Common myeloid progenitor, CD34-positive (primary cell): ENCODE measurements at regions not wholly inside any gene's neighbourhood (a gene's known extent, or its start where the extent isn't known, plus 50 kb on each side); places are given as distances from the start of the nearest gene placed in this dataset.

Experiments used
- CTCF ChIA-PET: fragments of 350-600 bp; sonication (Branson Sonifier 250); formaldehyde crosslinking; loops from one replicate; lab custom pipeline; 2021; ENCODE audit warnings: antibody characterized with exemption; lab: Charles Lee
- POLR2A ChIA-PET: fragments of 350-600 bp; sonication (Branson Sonifier 250); formaldehyde crosslinking; loops from one replicate; lab custom pipeline; 2021; ENCODE audit warnings: antibody characterized with exemption; lab: Charles Lee
- DNase-seq, 3 donors: peaks; one replicate each; pipeline versions ENCODE4 v3.0.0 to v3.0.0-alpha.2; 2013
- H3K27ac ChIP-seq, 2 experiments: 1 replicate in 1 of 2; 2 replicates in 1 of 2; pipeline ENCODE4 v1.7.0; 2013; ENCODE audit warnings: inconsistent platforms in 2 of 2, low read length in 2 of 2, mild to moderate bottlenecking in 2 of 2, low read depth in 1 of 2, moderate library complexity in 1 of 2; ENCODE audit not compliant: severe bottlenecking in 2 of 2, insufficient read depth in 1 of 2, poor library complexity in 1 of 2
- H3K27me3 ChIP-seq, 5 experiments: replicated peaks in 2 of 5; 1 replicate in 3 of 5; 2 replicates in 2 of 5; pipeline versions ENCODE4 v1.6.1 to v1.7.0; 2013; ENCODE audit warnings: low read length in 4 of 5, mild to moderate bottlenecking in 2 of 5, moderate library complexity in 2 of 5, inconsistent platforms in 1 of 5; ENCODE audit not compliant: insufficient read depth in 5 of 5, control insufficient read depth in 4 of 5
- H3K36me3 ChIP-seq, 4 experiments: 1 replicate in 2 of 4; 2 replicates in 2 of 4; pipeline versions ENCODE4 v1.6.1 to v1.7.0; 2013; ENCODE audit warnings: low read length in 3 of 4, control low read depth in 1 of 4, mild to moderate bottlenecking in 1 of 4; ENCODE audit not compliant: control insufficient read depth in 4 of 4, insufficient read depth in 4 of 4
- H3K4me1 ChIP-seq, 4 experiments: 1 replicate in 3 of 4; 2 replicates in 1 of 4; pipeline versions ENCODE4 v1.6.1 to v1.7.1; 2013; ENCODE audit warnings: low read length in 3 of 4, mild to moderate bottlenecking in 3 of 4, control low read depth in 1 of 4, inconsistent platforms in 1 of 4, moderate library complexity in 1 of 4; ENCODE audit not compliant: control insufficient read depth in 4 of 4, insufficient read depth in 4 of 4; ENCODE audit errors: control extremely low read depth in 1 of 4
- H3K4me3 ChIP-seq, 7 experiments: 1 replicate in 4 of 7; 2 replicates in 3 of 7; pipeline versions ENCODE4 v1.5.1 to v1.7.0; 2013; ENCODE audit warnings: mild to moderate bottlenecking in 7 of 7, low read length in 6 of 7, moderate library complexity in 6 of 7, inconsistent platforms in 2 of 7, low read depth in 2 of 7, control low read depth in 1 of 7; ENCODE audit not compliant: insufficient read depth in 4 of 7, control insufficient read depth in 1 of 7; ENCODE audit errors: extremely low read depth in 1 of 7
- H3K9me3 ChIP-seq, 5 experiments: 1 replicate in 4 of 5; 2 replicates in 1 of 5; pipeline versions ENCODE4 v1.6.1 to v1.7.1; 2013; ENCODE audit warnings: low read length in 4 of 5, mild to moderate bottlenecking in 2 of 5, inconsistent platforms in 1 of 5, low read depth in 1 of 5, moderate library complexity in 1 of 5; ENCODE audit not compliant: control insufficient read depth in 4 of 5, insufficient read depth in 2 of 5; ENCODE audit errors: control extremely low read depth in 1 of 5
- WGBS: methylation state at CpG from one replicate; pipeline ENCODE4 v1.1.5; 2013; ENCODE audit not compliant: insufficient coverage; 5-methylcytosine and 5-hydroxymethylcytosine counted together

DNA sequence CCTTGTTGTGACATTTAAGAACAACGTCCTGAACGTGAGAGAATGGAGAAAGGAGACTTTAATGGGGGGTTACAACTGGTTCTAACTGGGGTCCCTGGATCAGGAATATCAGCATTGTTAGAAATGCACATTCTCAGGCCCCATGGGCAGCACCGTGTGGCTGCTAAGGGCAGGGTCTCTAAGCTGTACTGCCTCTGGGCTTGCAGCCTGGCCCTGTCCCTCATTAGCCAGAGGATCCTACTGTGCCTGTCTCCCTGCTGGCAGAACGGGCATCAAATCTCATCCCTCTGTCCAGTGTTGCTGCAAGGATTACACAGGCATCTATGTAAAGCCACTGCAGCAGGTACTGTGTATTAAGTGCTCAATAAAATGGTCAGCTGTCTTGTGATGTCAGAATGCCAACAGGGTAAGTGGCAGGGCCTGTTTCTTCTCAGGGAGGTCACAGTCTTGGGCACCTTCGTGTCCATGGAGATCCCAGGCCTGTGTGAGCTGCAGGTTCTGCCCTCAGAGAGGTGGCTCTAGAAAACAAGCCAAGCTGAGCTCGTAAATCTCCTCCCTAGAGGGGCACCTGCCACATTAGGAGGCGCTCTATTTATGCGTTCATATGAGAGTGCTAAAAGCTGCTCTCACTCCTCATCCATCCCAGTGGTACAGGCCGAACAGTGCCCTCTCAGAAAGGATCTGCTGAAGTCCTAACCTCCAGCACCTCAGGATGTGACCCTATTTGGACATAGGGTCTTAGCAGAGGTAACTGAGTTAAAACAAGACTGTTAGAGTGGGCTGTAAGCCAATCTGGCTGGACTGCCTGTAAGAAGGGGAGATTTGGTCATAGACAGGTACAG, 210.5 kb downstream of the GADD45G start:
- Histone ChIP-seq H3K9me3 (no peaks in the 10 kb centered on the region), H3K36me3 (no peaks in the 10 kb centered on the region), H3K4me1 (peaks cover 0 to 36% (median 22%) of the 10 kb centered on the region in 4 experiments), H3K4me3 (no peak overlapping the region), H3K27ac (no peak overlapping the region), H3K27me3 (no peaks in the 10 kb centered on the region)
- WGBS, result 72% methylated on average over 8 of the region's 9 CpGs
- peak in 1 of 3 donors; percentile 13 for DNase-seq
- POLR2A ChIA-PET, result no interaction called here
- CTCF ChIA-PET, result interaction anchor here (0.8 to 2.2 kb wide), 5 partner anchors 9 to 323 kb away, joined by 3 to 6 read pairs (median 5); no protein-coding TSS in a partner anchor

DNA sequence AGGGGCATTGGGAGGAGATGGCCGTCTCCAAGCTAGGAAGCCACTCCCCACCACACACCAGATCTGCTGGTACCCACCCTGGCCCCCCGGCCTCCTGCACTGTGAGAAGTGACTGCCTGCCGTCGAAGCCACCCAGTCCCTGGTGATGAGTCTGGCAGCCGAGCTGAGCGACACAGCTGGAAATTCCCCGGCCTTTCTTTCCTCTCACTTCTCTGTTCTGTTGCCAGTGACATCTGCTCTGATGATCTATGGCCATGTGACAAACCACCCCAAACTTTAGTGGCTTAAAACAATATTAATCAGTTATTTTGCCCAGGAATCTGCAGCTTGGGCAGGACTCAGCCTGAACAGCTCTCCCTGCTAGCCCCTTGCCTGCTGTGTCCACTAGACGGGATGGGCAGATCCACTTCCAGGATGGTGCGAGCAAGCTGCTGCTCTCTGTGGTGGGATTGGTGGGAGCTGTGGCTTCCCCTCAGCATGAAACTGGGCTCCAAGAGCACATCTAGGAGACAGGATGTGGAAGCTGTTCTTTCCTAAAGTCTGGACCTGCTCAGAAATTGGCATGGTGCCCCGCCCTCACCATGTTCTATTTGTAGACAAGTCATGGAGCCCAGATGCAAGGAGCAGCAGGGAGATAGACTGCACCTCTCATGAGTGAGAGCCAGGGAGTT, 211.2 kb downstream of the GADD45G start:
- 63% methylated on average over 9 of the region's 10 CpGs for WGBS
- Histone ChIP-seq H3K36me3 (no peaks in the 10 kb centered on the region), H3K4me3 (no peak overlapping the region), H3K27me3 (no peaks in the 10 kb centered on the region), H3K4me1 (peaks cover 0 to 36% (median 22%) of the 10 kb centered on the region in 4 experiments), H3K27ac (no peak overlapping the region), H3K9me3 (no peaks in the 10 kb centered on the region)
- CTCF ChIA-PET, result interaction anchor here (1.1 to 2.2 kb wide), 2 partner anchors 189 to 284 kb away, joined by 3 to 5 read pairs; no protein-coding TSS in a partner anchor
- peak in 2 of 3 donors; percentile 61 to 81 for DNase-seq
- POLR2A ChIA-PET, result no interaction called here

DNA sequence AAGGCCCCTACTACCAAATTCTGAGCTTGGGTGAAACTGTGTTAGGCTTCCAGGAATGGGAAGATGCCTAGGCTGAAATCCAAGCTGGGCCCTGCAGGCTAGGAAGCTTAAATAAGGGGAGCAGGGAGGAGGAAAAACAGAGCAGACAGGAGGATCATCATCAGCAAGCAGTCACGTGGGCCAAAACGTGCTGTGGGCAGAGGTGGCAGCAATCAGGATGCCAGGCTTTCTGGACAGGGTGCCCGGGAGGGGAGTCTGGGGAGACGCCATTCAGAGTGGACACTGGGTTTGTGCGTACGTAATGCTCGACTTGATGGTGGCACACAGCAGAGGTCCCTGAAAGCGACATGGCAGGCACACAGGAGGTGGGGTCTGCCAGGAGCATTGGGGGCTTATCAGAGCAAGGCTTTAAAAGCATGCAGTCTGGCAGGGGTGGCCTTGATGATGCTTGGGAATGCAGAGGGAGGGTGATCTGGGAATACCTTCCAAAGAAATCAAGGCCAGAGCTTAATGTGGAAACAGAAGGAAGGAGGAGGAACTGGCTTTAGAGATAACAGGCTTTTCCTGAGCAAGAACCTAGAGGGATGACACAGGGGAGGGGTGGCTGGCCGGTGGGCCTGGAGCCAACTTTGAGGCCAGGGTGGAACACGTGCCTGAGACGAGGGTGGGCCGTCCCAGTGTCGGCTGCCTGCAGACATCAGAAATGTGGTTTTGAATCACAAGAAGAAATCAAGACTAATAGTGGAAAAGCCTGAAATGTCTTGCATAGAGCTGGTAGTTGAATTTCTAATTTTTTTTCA, 212.5 kb downstream of the GADD45G start:
- peak in 2 of 3 donors; percentile 46 to 60 for DNase-seq
- ChIA-PET POLR2A (no interaction called here), CTCF (interaction anchor here (1.1 kb wide), 1 partner anchor 190 kb away, joined by 3 read pairs; no protein-coding TSS in a partner anchor)
- Histone ChIP-seq H3K36me3 (no peaks in the 10 kb centered on the region), H3K27ac (no peak overlapping the region), H3K9me3 (no peaks in the 10 kb centered on the region), H3K4me3 (no peak overlapping the region), H3K4me1 (peaks cover 0 to 36% (median 22%) of the 10 kb centered on the region in 4 experiments), H3K27me3 (no peaks in the 10 kb centered on the region)
- WGBS, result 80% methylated on average over 9 of the region's 13 CpGs

DNA sequence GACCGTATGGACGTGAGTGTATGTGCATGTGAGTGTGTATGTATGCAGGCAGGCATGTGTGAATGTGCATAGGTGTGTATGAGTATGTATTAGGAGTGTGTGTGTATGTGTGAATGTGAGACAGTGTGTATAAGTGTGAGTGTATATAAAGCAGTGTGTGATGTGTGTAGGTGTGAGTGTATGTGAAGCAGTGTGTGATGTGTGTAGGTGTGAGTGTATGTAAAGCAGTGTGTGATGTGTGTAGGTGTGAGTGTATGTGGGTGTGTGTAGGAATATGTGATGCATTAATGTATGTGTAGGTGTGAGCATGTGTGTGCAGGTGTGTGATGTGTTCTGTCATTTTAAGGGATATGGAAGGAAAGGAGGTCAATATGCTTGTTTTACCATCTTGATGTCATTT, 215.5 kb downstream of the GADD45G start:
- WGBS, result 96% methylated on average over 2 of the region's 2 CpGs
- Histone ChIP-seq H3K4me3 (no peak overlapping the region), H3K27me3 (no peaks in the 10 kb centered on the region), H3K36me3 (no peaks in the 10 kb centered on the region), H3K9me3 (no peaks in the 10 kb centered on the region), H3K4me1 (peaks cover 0 to 16% (median 7%) of the 10 kb centered on the region in 4 experiments), H3K27ac (no peak overlapping the region)
- ChIA-PET CTCF (no interaction called here), POLR2A (no interaction called here)
- no peak for DNase-seq

DNA sequence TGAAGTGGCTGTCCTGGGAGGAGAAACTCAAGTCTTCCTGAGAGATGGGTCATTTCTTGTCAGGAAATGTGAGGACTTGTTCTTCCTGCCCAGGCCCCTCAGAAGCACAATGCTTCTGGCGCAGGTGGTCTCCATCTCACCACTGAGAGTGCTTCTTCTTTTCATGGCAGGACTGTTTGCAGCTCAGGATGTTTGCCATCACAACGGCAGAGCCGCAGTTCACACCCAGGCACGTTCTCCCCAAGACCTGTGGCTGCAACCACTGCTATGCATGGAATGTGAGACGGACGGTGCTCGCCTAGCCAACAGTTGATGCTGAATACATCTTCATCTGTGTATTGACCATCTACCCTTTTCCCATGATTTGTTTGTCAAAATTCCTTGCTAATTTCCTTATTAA, 216.3 kb downstream of the GADD45G start:
- POLR2A ChIA-PET, result no interaction called here
- DNase-seq, result no peak
- no peaks in the 10 kb centered on the region for H3K27me3 ChIP-seq
- CTCF ChIA-PET, result no interaction called here
- peaks cover 0 to 12% (median under 1%) of the 10 kb centered on the region in 4 experiments for H3K4me1 ChIP-seq
- no peak overlapping the region for H3K27ac ChIP-seq
- H3K9me3 ChIP-seq, result no peaks in the 10 kb centered on the region
- H3K36me3 ChIP-seq, result no peaks in the 10 kb centered on the region
- 92% methylated on average over 7 of the region's 7 CpGs for WGBS
- H3K4me3 ChIP-seq, result no peak overlapping the region

DNA sequence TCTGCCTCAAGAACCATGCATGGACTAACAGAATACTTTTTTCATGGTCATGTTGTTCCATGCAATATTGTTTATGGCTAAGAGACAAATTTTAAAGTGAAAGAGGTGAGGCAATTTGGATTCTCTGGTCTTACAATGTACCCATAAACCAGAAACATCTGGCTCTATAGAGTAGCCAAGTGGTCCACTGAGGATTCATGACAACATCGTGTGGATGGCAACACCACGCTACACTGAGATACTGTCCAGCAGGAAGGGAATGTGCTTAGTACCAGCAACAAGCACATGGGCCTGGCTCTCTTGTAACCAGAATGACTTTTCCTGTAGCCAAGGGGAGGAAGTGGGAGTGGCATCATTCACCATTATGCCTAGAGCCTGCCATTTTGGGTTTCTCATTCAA, 218.2 kb downstream of the GADD45G start:
- H3K27me3 ChIP-seq, result no peaks in the 10 kb centered on the region
- peaks cover 0 to 2% (median 0%) of the 10 kb centered on the region in 4 experiments for H3K4me1 ChIP-seq
- ChIA-PET POLR2A (no interaction called here), CTCF (no interaction called here)
- no peaks in the 10 kb centered on the region for H3K36me3 ChIP-seq
- 91% methylated on average over 2 of the region's 2 CpGs for WGBS
- no peak for DNase-seq
- H3K4me3 ChIP-seq, result no peak overlapping the region
- H3K27ac ChIP-seq, result no peak overlapping the region
- no peaks in the 10 kb centered on the region for H3K9me3 ChIP-seq
